OCI-LY7 (cell line): ENCODE measurements at regions not wholly inside any gene's neighbourhood (a gene's known extent, or its start where the extent isn't known, plus 50 kb on each side); places are given as distances from the start of the nearest gene placed in this dataset.

ENCODE experiments used
- EZH2phosphoT487 ChIP-seq: fragments of 200-600 bp; sonication (generic); IDR thresholded peaks from 2 replicates; pipeline ENCODE4 v1.6.1; 2018; ENCODE audit warnings: low read depth, borderline replicate concordance, mild to moderate bottlenecking, mixed run types, antibody characterized with exemption, low read length, moderate library complexity, mixed read lengths
- TF ChIP-seq, protein P1 (sequence below): fragments of 200-600 bp; sonication (generic); conservative IDR thresholded peaks from 2 replicates; pipeline ENCODE4 v1.5.1; 2014; ENCODE audit warnings: mild to moderate bottlenecking, antibody characterized with exemption, low read length, moderate library complexity, mixed read lengths

- TF ChIP-seq, protein P1, sequence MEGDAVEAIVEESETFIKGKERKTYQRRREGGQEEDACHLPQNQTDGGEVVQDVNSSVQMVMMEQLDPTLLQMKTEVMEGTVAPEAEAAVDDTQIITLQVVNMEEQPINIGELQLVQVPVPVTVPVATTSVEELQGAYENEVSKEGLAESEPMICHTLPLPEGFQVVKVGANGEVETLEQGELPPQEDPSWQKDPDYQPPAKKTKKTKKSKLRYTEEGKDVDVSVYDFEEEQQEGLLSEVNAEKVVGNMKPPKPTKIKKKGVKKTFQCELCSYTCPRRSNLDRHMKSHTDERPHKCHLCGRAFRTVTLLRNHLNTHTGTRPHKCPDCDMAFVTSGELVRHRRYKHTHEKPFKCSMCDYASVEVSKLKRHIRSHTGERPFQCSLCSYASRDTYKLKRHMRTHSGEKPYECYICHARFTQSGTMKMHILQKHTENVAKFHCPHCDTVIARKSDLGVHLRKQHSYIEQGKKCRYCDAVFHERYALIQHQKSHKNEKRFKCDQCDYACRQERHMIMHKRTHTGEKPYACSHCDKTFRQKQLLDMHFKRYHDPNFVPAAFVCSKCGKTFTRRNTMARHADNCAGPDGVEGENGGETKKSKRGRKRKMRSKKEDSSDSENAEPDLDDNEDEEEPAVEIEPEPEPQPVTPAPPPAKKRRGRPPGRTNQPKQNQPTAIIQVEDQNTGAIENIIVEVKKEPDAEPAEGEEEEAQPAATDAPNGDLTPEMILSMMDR = no peak
- no peak for TF ChIP-seq EZH2phosphoT487
Observed at GRCh38 chr22:49324527-49325491, 502.9 kb downstream of the BRD1 start.
